HG03457 (cell line): ENCODE measurements at regions not wholly inside any gene's neighbourhood (a gene's known extent, or its start where the extent isn't known, plus 50 kb on each side); places are given as distances from the start of the nearest gene placed in this dataset.

Experiments used
- ATAC-seq: cut with Tn5 transposase; IDR thresholded peaks from one replicate; pipeline ENCODE4 v1.9.1; 2021; ENCODE audit warnings: moderate number of reproducible peaks; ENCODE audit not compliant: unreplicated experiment

DNA sequence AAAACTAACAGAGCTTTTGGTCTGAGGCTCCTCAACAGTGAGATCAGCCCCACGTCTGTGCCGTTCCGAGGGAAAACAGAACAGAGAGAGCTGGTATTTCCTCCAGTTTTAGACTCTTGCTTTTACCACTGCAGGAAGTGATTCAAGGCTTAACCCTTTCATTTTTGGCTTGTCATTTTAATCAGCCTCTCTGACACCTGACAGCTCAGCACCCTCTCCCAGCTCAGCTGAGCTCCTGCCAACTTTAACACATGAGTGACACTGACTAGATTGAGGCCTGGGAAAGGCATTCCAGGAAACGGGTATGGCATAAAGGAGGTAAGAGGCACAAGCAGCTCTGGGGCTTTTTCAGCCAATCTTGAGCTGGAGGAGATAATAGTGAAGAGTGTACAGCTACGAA is 239.4 kb upstream of the SKOR2 start:
- ATAC-seq, result no peak

GRCh38 chr18:47485221-47485797 is 233.8 kb upstream of the SKOR2 start:
- ATAC-seq, result no peak

DNA sequence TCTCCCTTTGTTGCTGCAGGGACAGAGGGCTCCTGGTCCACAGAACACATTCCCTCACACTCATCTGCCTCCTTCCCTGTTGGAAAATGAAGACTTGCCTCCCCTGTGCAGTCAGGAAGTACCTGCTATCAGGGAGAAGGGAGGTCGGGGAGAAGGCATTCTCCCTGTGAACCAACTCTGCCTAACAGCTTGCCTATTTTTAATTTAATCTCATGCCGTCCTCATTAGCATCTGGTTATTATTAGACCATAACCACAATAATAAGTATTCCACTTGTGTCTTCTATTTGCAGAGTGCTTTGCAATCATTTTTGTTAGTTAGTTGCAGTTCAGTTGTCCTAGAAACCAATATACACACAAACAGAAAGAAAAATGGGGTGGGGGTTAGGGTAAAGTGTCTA is 232.6 kb upstream of the SKOR2 start:
- ATAC-seq, result no peak

DNA sequence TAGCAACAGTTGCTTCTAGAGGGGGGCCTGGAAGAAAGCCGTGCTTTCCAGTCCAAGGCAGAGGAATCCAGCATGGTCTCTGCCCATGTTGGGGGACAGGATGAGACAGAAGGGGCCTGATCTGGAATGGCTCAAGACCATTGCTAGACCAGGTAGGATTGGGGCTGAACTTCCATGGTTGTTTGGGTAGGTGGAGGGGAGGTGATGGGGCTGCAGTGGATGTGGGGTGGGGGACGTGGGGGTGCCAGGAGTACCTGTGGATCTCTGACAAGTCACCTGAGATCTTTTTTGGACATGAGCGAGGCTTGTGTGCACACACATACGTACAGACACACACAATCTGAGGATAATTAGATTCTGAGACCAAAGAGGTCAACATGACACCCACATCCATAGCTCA is 228.7 kb upstream of the SKOR2 start:
- ATAC-seq, result no peak

- ATAC-seq, result no peak
These were observed 220.3 kb upstream of the SKOR2 start for GRCh38 chr18:47471784-47472183.

GRCh38 chr18:47470941-47471340 is 219.5 kb upstream of the SKOR2 start:
- ATAC-seq, result no peak

- no peak for ATAC-seq
These were observed 218.1 kb upstream of the SKOR2 start for GRCh38 chr18:47469576-47469975.

GRCh38 chr18:47461977-47462376 is 210.5 kb upstream of the SKOR2 start:
- ATAC-seq, result no peak

DNA sequence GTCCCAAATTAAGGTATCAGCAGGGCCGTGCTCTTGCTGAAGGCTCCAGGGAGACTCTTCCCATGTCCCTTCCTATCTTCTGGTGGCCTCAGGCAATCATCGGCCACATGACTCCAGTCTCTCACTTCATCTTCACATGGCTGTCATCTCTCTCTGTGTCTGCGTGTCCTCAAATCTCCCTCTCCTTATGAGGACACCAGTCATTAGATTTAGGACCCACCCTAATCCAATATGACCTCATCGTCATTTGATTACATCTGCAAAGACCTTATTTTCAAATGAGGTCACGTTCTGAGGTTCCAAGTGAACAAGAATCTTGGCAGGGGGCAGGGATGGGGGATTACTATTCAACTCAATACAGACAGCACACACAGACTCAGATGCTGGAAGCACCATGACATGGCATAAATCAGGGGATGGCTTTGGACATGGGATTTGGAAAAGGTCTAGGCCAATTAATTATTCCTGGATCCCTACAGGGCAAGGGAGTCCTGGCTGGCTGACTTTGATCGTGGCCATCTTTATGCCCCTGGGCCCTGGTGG is 210.0 kb upstream of the SKOR2 start:
- no peak for ATAC-seq

GRCh38 chr18:47458483-47458882 is 207.0 kb upstream of the SKOR2 start:
- ATAC-seq, result no peak

GRCh38 chr18:47457614-47458013 is 206.2 kb upstream of the SKOR2 start:
- no peak for ATAC-seq

DNA sequence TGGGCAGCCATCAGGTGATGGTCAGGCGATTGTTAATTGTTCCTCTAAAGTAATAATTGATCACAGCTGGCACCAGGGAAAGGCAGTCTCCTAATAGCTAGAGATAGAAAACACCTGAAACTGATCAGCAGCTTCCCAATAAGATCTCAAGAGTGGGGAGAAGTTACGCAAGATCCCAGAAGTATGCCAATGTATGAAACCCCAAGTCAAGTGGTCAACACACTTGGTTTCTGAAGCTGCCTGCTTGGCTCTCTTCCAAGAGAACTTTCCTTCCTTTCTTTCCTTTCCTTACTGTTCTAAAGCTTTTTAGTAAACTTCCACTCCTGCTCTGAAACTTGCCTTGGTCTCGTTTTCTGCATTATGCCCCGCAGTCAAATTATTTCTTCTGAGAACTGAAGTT is 201.6 kb upstream of the SKOR2 start:
- ATAC-seq, result no peak

- ATAC-seq, result no peak
These were observed 197.5 kb upstream of the SKOR2 start for GRCh38 chr18:47448956-47449355.

DNA sequence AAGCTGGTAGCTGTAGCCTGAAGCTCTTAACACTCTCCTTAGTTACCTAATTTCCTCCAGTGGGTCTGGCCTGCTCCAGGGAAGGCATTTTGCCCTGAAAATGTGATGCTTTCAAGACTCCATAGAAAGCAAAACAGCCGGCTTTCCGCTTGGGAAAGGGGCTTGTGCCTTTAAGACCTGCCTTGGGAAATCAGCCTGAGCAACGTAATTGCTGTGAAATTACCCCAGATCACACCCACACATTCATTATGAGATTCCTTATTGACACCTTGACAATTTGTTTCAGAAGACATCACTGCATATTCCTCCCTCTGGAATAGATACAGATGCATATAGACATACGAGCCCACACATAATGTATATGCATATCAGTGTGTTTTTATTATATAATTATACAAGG is 190.5 kb upstream of the SKOR2 start:
- ATAC-seq, result no peak

DNA sequence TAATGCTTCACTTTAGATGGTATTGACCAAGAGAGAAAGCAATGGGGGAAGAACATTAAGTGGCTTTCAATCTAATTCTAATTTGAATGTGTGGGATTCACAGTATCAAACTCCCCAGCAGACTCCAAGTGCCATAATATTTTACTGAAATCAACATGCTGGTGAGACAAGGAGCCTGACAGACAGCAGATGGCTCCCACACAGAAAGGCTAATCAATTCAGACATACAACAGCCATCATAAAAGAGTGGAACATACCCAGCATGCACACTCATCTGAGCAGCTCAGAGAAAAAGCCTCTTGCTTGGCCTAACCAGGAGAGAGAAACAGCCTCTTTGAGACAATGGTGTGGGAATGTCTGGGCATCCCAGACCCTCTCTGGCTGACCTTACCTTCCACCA is 186.5 kb upstream of the SKOR2 start:
- no peak for ATAC-seq

DNA sequence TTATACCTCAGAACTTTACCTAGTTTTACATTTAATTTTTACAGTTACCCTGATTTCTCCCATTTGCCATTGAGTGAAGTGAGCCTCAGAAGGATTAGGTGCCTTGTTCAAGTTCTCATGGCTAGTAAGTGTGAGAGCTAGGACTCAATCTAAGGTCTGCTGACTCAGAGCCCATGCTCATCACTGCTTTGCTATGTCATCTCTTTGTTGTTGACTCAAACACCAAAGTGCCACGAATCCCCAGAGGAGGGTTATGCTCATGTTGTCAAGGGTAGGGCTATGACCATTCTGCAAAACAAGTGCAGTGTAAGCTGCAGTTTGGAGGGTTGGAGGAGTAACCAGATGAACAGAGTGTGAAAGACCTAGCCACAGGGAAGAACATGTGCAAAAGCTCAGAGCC is 185.4 kb upstream of the SKOR2 start:
- ATAC-seq, result no peak

- no peak for ATAC-seq
These were observed 182.8 kb upstream of the SKOR2 start for GRCh38 chr18:47434214-47434746.

DNA sequence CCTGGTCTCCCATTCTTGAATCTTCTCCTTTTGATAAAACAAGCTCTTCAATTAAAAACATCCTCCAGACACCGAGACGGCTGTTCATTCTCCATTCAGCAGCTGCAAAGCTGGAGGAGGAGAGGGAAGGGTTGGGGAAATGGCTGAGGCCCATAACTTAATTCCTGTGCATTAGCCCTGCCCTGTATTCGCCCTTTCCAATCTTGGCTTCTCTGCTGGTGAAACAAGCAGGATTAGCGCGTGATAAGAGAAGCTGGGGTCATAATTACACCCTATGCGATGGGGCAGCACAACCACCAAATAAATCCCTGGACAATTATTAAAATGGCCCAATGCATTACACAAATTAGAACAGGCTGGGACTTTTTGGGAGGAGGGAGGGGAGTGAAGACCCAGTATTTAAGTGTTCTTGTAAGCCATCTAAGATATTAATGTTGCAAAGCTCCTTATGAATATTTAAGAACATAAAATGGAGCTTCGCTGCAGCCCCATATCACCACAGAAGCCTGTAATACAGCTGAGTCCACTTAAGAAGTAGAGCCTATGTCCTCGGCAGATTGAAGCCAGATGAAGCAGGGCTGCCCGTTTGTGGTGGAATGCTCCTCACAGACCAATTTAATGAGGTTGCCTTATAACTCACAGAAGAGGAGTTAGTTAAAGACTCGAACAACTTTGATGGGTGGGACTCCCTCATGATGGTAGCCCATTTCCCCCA is 176.6 kb upstream of the SKOR2 start:
- ATAC-seq, result no peak

DNA sequence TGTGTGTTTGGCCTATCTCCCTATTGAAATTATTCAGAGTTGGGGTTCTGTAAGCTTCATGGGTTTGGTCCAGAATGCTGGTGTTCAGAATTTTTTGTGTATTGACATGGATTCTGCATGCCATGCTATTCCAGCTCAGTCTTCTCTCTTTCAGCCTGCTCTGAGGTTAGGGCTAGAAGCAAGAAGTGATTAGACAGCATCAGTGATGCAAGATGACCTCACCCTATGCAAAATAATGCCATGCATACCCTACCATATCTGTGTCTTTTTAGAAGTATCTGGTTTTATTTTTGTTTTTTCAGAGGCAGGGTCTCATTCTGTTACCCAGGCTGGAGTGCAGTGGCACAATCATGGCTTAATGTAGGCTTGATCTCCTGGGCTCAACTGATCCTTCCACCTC is 175.6 kb upstream of the SKOR2 start:
- ATAC-seq, result no peak

- ATAC-seq, result no peak
These were observed 173.9 kb upstream of the SKOR2 start for GRCh38 chr18:47425365-47425764.

DNA sequence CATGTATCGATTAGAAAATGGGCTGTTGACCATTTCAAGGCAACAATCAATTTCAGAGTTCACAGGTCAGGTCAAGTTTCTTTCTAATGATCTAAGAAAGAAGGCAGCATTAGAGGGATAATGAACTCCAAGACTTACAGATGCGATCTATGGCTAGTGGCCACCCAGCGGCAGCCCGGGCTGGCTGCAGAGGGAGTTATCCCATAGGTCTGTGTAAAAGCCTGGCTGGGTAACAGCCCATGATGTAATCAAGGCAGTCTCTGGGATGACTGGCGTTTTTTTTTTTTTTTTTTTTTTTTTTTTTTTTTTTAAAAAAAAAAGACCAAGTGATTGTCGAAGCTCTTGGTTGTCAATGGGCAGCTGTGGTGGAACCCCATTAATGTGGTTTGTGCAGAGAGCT is 171.1 kb upstream of the SKOR2 start:
- ATAC-seq, result no peak

GRCh38 chr18:47420130-47420529 is 168.7 kb upstream of the SKOR2 start:
- no peak for ATAC-seq
